T-helper 17 cell (primary cell): ENCODE measurements at regions not wholly inside any gene's neighbourhood (a gene's known extent, or its start where the extent isn't known, plus 50 kb on each side); places are given as distances from the start of the nearest gene placed in this dataset.
"Not testable (repeated sequence)": the region's sequence is repeated elsewhere in the genome, so short reads cannot be mapped to it uniquely, and the experiment has no call there.

ENCODE experiments used
- ATAC-seq: fragments of 150-1000 bp; cut with Tn5 transposase; 2 replicates; pipeline ENCODE4 v1.10.0; 2021; ENCODE audit warnings: mild to moderate bottlenecking, moderate library complexity
- DNase-seq, 3 donors: peaks; one replicate each; pipeline versions ENCODE4 v3.0.0 to v3.0.0-alpha.2; 2020 to 2021
- H3K9me3 ChIP-seq: one replicate; pipeline ENCODE4 v1.7.0; 2013; ENCODE audit warnings: low read length, mild to moderate bottlenecking; ENCODE audit not compliant: control insufficient read depth, poor library complexity, severe bottlenecking
- H3K27ac Mint-ChIP-seq: one replicate; pipeline ENCODE4 v1.8.0; 2022; ENCODE audit warnings: mild to moderate bottlenecking, moderate library complexity, mixed read lengths
- H3K27me3 Mint-ChIP-seq: one replicate; pipeline ENCODE4 v1.8.0; 2022; ENCODE audit warnings: mixed read lengths
- H3K36me3 Mint-ChIP-seq: one replicate; pipeline ENCODE4 v1.8.0; 2022; ENCODE audit warnings: low read depth, mixed read lengths
- H3K4me1 Mint-ChIP-seq: one replicate; pipeline ENCODE4 v1.8.0; 2022; ENCODE audit warnings: mild to moderate bottlenecking, mixed read lengths
- H3K4me3 Mint-ChIP-seq: one replicate; pipeline ENCODE4 v1.8.0; 2022; ENCODE audit warnings: mild to moderate bottlenecking, moderate library complexity, mixed read lengths

GRCh38 chr9:41332562-41332961 lies 143.4 kb upstream of the ZNG1F start:
- H3K4me1 Mint-ChIP-seq, H3K4me3 Mint-ChIP-seq, DNase-seq, H3K27ac Mint-ChIP-seq, H3K9me3 ChIP-seq, ATAC-seq, H3K27me3 Mint-ChIP-seq, H3K36me3 Mint-ChIP-seq: not testable (repeated sequence)

- not testable (repeated sequence) for H3K36me3 Mint-ChIP-seq, DNase-seq, H3K9me3 ChIP-seq, H3K4me3 Mint-ChIP-seq, ATAC-seq, H3K27ac Mint-ChIP-seq, H3K4me1 Mint-ChIP-seq, H3K27me3 Mint-ChIP-seq
Observed at GRCh38 chr9:41321277-41321676, 132.2 kb upstream of the ZNG1F start.

- H3K4me3 Mint-ChIP-seq, H3K27ac Mint-ChIP-seq, DNase-seq, ATAC-seq, H3K27me3 Mint-ChIP-seq, H3K4me1 Mint-ChIP-seq, H3K9me3 ChIP-seq, H3K36me3 Mint-ChIP-seq: not testable (repeated sequence)
Observed at GRCh38 chr9:41308953-41309352, 119.8 kb upstream of the ZNG1F start.

- H3K4me1 Mint-ChIP-seq, H3K27ac Mint-ChIP-seq: not testable (repeated sequence)
Observed at GRCh38 chr9:41285744-41286143, 96.6 kb upstream of the ZNG1F start.

GRCh38 chr9:41280299-41281238 lies 91.5 kb upstream of the ZNG1F start:
- H3K27me3 Mint-ChIP-seq, H3K4me1 Mint-ChIP-seq, ATAC-seq, H3K27ac Mint-ChIP-seq, DNase-seq, H3K9me3 ChIP-seq, H3K36me3 Mint-ChIP-seq, H3K4me3 Mint-ChIP-seq: not testable (repeated sequence)

More at GRCh38 chr9:41285744-41286143, 96.6 kb upstream of the ZNG1F start:
- not testable (repeated sequence) for H3K27me3 Mint-ChIP-seq, H3K4me3 Mint-ChIP-seq, DNase-seq, H3K9me3 ChIP-seq, ATAC-seq, H3K36me3 Mint-ChIP-seq

GRCh38 chr9:41279437-41279836 lies 90.3 kb upstream of the ZNG1F start:
- not testable (repeated sequence) for H3K27ac Mint-ChIP-seq, H3K4me1 Mint-ChIP-seq, DNase-seq, H3K9me3 ChIP-seq, ATAC-seq, H3K4me3 Mint-ChIP-seq, H3K36me3 Mint-ChIP-seq, H3K27me3 Mint-ChIP-seq

GRCh38 chr9:41279033-41279432 lies 89.9 kb upstream of the ZNG1F start:
- not testable (repeated sequence) for H3K4me1 Mint-ChIP-seq, H3K9me3 ChIP-seq, ATAC-seq, DNase-seq, H3K27ac Mint-ChIP-seq, H3K4me3 Mint-ChIP-seq, H3K27me3 Mint-ChIP-seq, H3K36me3 Mint-ChIP-seq

- not testable (repeated sequence) for H3K36me3 Mint-ChIP-seq, H3K27ac Mint-ChIP-seq, H3K4me1 Mint-ChIP-seq, H3K9me3 ChIP-seq, H3K27me3 Mint-ChIP-seq
- ATAC-seq: peak; percentile 100
- peak overlapping the region; percentile 66 for H3K4me3 Mint-ChIP-seq
- peak; percentile 17 to 44 (median 23) for DNase-seq
Observed at GRCh38 chr9:41273549-41274267, 84.6 kb upstream of the ZNG1F start.

- DNase-seq, H3K27me3 Mint-ChIP-seq, H3K4me3 Mint-ChIP-seq, H3K9me3 ChIP-seq, H3K27ac Mint-ChIP-seq, H3K36me3 Mint-ChIP-seq, ATAC-seq, H3K4me1 Mint-ChIP-seq: not testable (repeated sequence)
Observed at GRCh38 chr9:41272879-41273548, 83.9 kb upstream of the ZNG1F start.

GRCh38 chr9:41270992-41271391 lies 81.9 kb upstream of the ZNG1F start:
- H3K9me3 ChIP-seq, H3K4me3 Mint-ChIP-seq, DNase-seq, H3K4me1 Mint-ChIP-seq, H3K27ac Mint-ChIP-seq, H3K36me3 Mint-ChIP-seq, H3K27me3 Mint-ChIP-seq, ATAC-seq: not testable (repeated sequence)

- not testable (repeated sequence) for H3K27me3 Mint-ChIP-seq, H3K4me3 Mint-ChIP-seq, H3K36me3 Mint-ChIP-seq, H3K4me1 Mint-ChIP-seq, H3K27ac Mint-ChIP-seq, ATAC-seq, H3K9me3 ChIP-seq
- peak in 1 of 3 donors; percentile 13 for DNase-seq
Observed at GRCh38 chr9:41269471-41269870, 80.4 kb upstream of the ZNG1F start.

GRCh38 chr9:41269054-41269453 lies 79.9 kb upstream of the ZNG1F start:
- H3K27me3 Mint-ChIP-seq, H3K36me3 Mint-ChIP-seq, H3K27ac Mint-ChIP-seq, ATAC-seq, H3K4me3 Mint-ChIP-seq, H3K4me1 Mint-ChIP-seq, H3K9me3 ChIP-seq: not testable (repeated sequence)
- DNase-seq: peak in 1 of 3 donors; percentile 10

- H3K9me3 ChIP-seq, H3K36me3 Mint-ChIP-seq, H3K4me1 Mint-ChIP-seq, H3K27ac Mint-ChIP-seq, H3K27me3 Mint-ChIP-seq, ATAC-seq, H3K4me3 Mint-ChIP-seq, DNase-seq: not testable (repeated sequence)
Observed at GRCh38 chr9:41266602-41267001, 77.5 kb upstream of the ZNG1F start.
